MM.1S (cell line): ENCODE measurements at regions not wholly inside any gene's neighbourhood (a gene's known extent, or its start where the extent isn't known, plus 50 kb on each side); places are given as distances from the start of the nearest gene placed in this dataset.

Experiments
- DNase-seq: peaks from one replicate; pipeline ENCODE4 v3.0.0-alpha.2; 2015
- H2AFZ ChIP-seq: fragments of 300-600 bp; sonication (generic); 2 replicates; pipeline ENCODE4 v1.6.0; 2016; ENCODE audit warnings: antibody characterized with exemption, low read length
- H3F3A ChIP-seq: fragments of 300-600 bp; sonication (generic); 2 replicates; pipeline ENCODE4 v1.6.1; 2016; ENCODE audit warnings: mild to moderate bottlenecking, antibody characterized with exemption, low read length, moderate library complexity, mixed read lengths; ENCODE audit not compliant: insufficient read depth
- H3K27ac ChIP-seq: fragments of 300-600 bp; sonication (generic); 2 replicates; pipeline ENCODE4 v1.5.1; 2016; ENCODE audit warnings: mild to moderate bottlenecking, low read length
- H3K27me3 ChIP-seq: fragments of 300-600 bp; sonication (generic); replicated peaks from 2 replicates; pipeline ENCODE4 v1.6.0; 2016; ENCODE audit warnings: low read length; ENCODE audit not compliant: insufficient read depth
- H3K36me3 ChIP-seq: fragments of 300-600 bp; sonication (generic); replicated peaks from 2 replicates; pipeline ENCODE4 v1.6.1; 2016; ENCODE audit warnings: mild to moderate bottlenecking, low read length, mixed read lengths; ENCODE audit not compliant: insufficient read depth
- H3K4me1 ChIP-seq: fragments of 300-600 bp; sonication (generic); 2 replicates; pipeline ENCODE4 v1.6.1; 2016; ENCODE audit warnings: low read length, mixed read lengths
- H3K4me2 ChIP-seq: fragments of 300-600 bp; sonication (generic); 2 replicates; pipeline ENCODE4 v1.6.0; 2016; ENCODE audit warnings: low read depth, low read length
- H3K4me3 ChIP-seq: fragments of 300-600 bp; sonication (generic); 2 replicates; pipeline ENCODE4 v1.5.1; 2016; ENCODE audit warnings: low read length, mixed read lengths
- H3K79me2 ChIP-seq: fragments of 300-600 bp; sonication (generic); 2 replicates; pipeline ENCODE4 v1.6.1; 2016; ENCODE audit warnings: mixed run types, low read length, mixed read lengths
- H3K9ac ChIP-seq: fragments of 300-600 bp; sonication (generic); 2 replicates; pipeline ENCODE4 v1.6.1; 2016; ENCODE audit warnings: low read length, mixed read lengths
- H3K9me2 ChIP-seq: fragments of 300-600 bp; sonication (generic); replicated peaks from 2 replicates; pipeline ENCODE4 v1.6.1; 2016; ENCODE audit warnings: mild to moderate bottlenecking, low read length, mixed read lengths; ENCODE audit not compliant: insufficient read depth
- H3K9me3 ChIP-seq: fragments of 300-600 bp; sonication (generic); replicated peaks from 2 replicates; pipeline ENCODE4 v1.6.1; 2016; ENCODE audit warnings: mild to moderate bottlenecking, low read length, mixed read lengths; ENCODE audit not compliant: insufficient read depth
- H4K20me1 ChIP-seq: fragments of 300-600 bp; sonication (generic); 2 replicates; pipeline ENCODE4 v1.6.1; 2016; ENCODE audit warnings: mild to moderate bottlenecking, low read length, moderate library complexity, mixed read lengths; ENCODE audit not compliant: insufficient read depth
- EZH2 ChIP-seq: fragments of 300-600 bp; sonication (generic); optimal IDR thresholded peaks from 2 replicates; pipeline ENCODE3; 2017; ENCODE audit warnings: low read depth, mild to moderate bottlenecking, antibody characterized with exemption, low read length, mixed read lengths
- EZH2phosphoT487 ChIP-seq: fragments of 300-600 bp; sonication (generic); IDR thresholded peaks from 2 replicates; pipeline ENCODE4 v1.6.1; 2018; ENCODE audit warnings: antibody characterized with exemption, low read length
- TF ChIP-seq, protein P1 (sequence below): fragments of 300-600 bp; sonication (generic); IDR thresholded peaks from 2 replicates; pipeline ENCODE4 v1.5.1; 2016; ENCODE audit warnings: antibody characterized with exemption, low read length, mixed read lengths

DNA sequence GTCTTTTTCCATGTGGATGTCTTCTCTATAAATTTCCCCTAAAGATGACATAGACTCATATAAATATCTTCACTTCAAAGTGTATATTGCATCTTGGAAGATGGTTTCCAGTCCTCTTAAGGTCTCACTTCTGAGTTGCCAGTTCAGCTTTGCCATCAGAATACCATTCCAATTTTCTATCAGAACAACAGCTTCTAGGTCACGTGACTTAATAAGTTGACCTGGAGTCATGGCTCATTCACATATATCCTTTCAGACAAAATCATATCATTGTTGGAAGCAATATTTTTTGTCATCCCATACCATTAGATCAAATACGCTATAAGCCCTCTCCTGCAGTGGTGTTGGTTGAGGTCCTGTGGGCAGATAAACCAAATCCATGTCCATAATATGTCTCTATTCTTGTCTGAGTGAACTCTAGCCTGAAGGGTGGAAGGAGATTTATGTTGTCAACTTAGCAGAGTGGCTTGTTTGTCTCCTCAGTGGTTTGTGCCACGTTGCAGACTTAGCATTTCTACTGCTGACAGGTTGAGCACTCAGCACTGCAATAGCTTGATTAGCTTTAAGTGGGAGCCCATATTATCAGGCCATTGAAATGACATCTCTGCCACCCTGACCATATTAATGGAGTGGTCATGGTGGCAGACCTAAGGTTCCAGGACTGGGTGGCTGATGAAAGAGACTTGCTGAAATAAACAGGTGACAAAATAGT lies 123.6 kb upstream of the PCDH17 start:
- Histone ChIP-seq H3K79me2 (no peaks in the 10 kb centered on the region), H3K9me2 (no peaks in the 10 kb centered on the region), H3K4me1 (no peaks in the 10 kb centered on the region), H3K9me3 (no peaks in the 10 kb centered on the region), H3K36me3 (no peaks in the 10 kb centered on the region), H3K27me3 (no peaks in the 10 kb centered on the region), H3K27ac (no peak overlapping the region), H4K20me1 (no peaks in the 10 kb centered on the region), H3K4me2 (no peak overlapping the region), H3K9ac (no peak overlapping the region), H3F3A (no peaks in the 10 kb centered on the region), H3K4me3 (no peak overlapping the region), H2AFZ (no peak overlapping the region)
- TF ChIP-seq EZH2phosphoT487: no peak
- TF ChIP-seq EZH2: no peak
- TF ChIP-seq, protein P1, sequence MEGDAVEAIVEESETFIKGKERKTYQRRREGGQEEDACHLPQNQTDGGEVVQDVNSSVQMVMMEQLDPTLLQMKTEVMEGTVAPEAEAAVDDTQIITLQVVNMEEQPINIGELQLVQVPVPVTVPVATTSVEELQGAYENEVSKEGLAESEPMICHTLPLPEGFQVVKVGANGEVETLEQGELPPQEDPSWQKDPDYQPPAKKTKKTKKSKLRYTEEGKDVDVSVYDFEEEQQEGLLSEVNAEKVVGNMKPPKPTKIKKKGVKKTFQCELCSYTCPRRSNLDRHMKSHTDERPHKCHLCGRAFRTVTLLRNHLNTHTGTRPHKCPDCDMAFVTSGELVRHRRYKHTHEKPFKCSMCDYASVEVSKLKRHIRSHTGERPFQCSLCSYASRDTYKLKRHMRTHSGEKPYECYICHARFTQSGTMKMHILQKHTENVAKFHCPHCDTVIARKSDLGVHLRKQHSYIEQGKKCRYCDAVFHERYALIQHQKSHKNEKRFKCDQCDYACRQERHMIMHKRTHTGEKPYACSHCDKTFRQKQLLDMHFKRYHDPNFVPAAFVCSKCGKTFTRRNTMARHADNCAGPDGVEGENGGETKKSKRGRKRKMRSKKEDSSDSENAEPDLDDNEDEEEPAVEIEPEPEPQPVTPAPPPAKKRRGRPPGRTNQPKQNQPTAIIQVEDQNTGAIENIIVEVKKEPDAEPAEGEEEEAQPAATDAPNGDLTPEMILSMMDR: no peak
- no peak for DNase-seq

DNA sequence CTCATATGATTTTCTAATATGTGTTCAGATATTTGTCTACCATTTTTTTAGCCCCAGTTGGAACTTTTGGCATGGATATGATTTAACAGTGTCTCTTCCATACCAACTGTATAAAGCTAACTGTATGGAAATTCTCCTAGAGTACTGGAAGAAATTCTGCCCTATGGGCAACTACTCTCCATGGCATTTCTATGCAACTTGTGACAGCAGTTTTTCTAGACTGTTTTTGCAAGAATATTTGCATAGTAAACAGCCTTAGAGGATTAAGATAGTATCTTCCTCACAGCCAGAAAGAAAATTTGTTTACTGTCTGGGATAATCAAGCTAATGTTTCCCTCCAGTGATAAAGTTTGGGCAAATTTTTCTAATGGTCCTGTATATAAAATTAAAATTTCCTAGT lies 119.9 kb upstream of the PCDH17 start:
- no peak for DNase-seq
- Histone ChIP-seq H3K9ac (no peak overlapping the region), H3K79me2 (no peaks in the 10 kb centered on the region), H3K4me2 (no peak overlapping the region), H3K4me3 (no peak overlapping the region), H2AFZ (no peak overlapping the region), H3K27me3 (no peaks in the 10 kb centered on the region), H4K20me1 (no peaks in the 10 kb centered on the region), H3K9me3 (no peaks in the 10 kb centered on the region), H3K36me3 (no peaks in the 10 kb centered on the region), H3K27ac (no peak overlapping the region), H3K9me2 (no peaks in the 10 kb centered on the region), H3F3A (no peaks in the 10 kb centered on the region), H3K4me1 (no peaks in the 10 kb centered on the region)
- no peak for TF ChIP-seq EZH2
- TF ChIP-seq, protein P1: no peak
- TF ChIP-seq EZH2phosphoT487: no peak

DNA sequence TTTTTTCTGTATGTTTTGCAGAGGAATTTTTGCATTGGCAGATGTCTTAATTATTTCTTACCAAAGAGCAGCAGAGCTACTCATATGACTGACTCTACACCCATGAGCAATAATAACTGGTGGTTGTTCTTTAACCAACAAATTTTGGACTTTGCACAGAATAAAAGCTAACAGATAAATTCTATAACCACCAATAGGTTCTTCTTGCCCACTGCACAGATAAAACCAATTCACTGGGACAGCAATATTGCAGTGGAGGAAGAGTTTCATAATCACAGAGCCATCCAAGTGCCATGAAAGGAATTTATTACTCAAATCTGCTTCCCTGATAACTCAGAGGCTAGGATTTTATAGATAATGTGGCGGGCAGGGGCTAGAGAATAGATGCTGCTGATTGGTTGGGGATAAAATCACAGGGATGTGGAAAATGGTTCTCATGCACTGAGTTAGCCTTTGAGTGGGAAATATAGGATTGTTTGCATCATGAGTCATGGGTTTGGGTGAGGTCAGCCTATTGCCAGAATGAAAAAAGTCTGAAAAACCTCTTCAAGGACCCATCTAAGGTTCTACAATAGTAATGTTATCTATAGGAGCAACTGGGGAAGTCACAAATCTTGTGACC lies 104.3 kb upstream of the PCDH17 start:
- no peak for DNase-seq
- no peaks in the 10 kb centered on the region for H3K79me2 ChIP-seq
- no peaks in the 10 kb centered on the region for H4K20me1 ChIP-seq
- no peak overlapping the region for H2AFZ ChIP-seq
- H3K9ac ChIP-seq: no peak overlapping the region
- no peaks in the 10 kb centered on the region for H3F3A ChIP-seq
- no peaks in the 10 kb centered on the region for H3K27me3 ChIP-seq
- no peaks in the 10 kb centered on the region for H3K4me1 ChIP-seq
- TF ChIP-seq EZH2 (no peak), EZH2phosphoT487 (no peak)
- TF ChIP-seq, protein P1: no peak
- H3K4me2 ChIP-seq: no peak overlapping the region
- no peaks in the 10 kb centered on the region for H3K9me2 ChIP-seq
- H3K4me3 ChIP-seq: no peak overlapping the region
- H3K27ac ChIP-seq: no peak overlapping the region
- H3K36me3 ChIP-seq: no peaks in the 10 kb centered on the region
- no peaks in the 10 kb centered on the region for H3K9me3 ChIP-seq
